Transverse colon (tissue), 4 donors: ENCODE measurements at regions not wholly inside any gene's neighbourhood (a gene's known extent, or its start where the extent isn't known, plus 50 kb on each side); places are given as distances from the start of the nearest gene placed in this dataset.
A peak's percentile ranks its signal among the peaks of the same experiment; 100 is the strongest.

Experiments used
- DNase-seq: peaks from one replicate; pipeline ENCODE4 v3.0.0-alpha.2; 2019
- H3K27ac ChIP-seq, 4 donors: fragments of 200-600 bp; sonication (generic); 2 replicates each; pipeline ENCODE4 v1.5.1; 2016 to 2018; ENCODE audit warnings: inconsistent platforms in 4 of 4
- H3K27me3 ChIP-seq: fragments of 200-600 bp; sonication (generic); 2 replicates; pipeline ENCODE4 v1.5.1; 2017; ENCODE audit warnings: inconsistent platforms
- H3K36me3 ChIP-seq, 4 donors: fragments of 200-600 bp; sonication (generic); 2 replicates each; pipeline ENCODE4 v1.5.1; 2017 to 2019; ENCODE audit warnings: inconsistent platforms in 4 of 4
- H3K4me1 ChIP-seq, 4 donors: fragments of 200-600 bp; sonication (generic); 2 replicates each; pipeline ENCODE4 v1.5.1; 2017 to 2020; ENCODE audit warnings: inconsistent platforms in 4 of 4
- H3K4me3 ChIP-seq, 4 donors: fragments of 200-600 bp; sonication (generic); 1 replicate in 1 of 4; 2 replicates in 3 of 4; pipeline versions ENCODE4 v1.5.1 to v1.6.1; 2017 to 2019; ENCODE audit warnings: inconsistent platforms in 4 of 4
- H3K9me3 ChIP-seq, 2 donors: fragments of 200-600 bp; sonication (generic); 2 replicates each; pipeline ENCODE4 v1.5.1; 2017 to 2019; ENCODE audit warnings: inconsistent platforms in 2 of 2
- EP300 ChIP-seq: sonication (generic); formaldehyde crosslinking; IDR thresholded peaks from one replicate; pipeline ENCODE4 v1.6.1; 2017; ENCODE audit warnings: antibody characterized with exemption, low read depth
- POLR2A ChIP-seq: fragments of 450-650 bp; IDR thresholded peaks from one replicate; pipeline ENCODE4 v1.6.1; 2016; ENCODE audit warnings: antibody characterized with exemption, mild to moderate bottlenecking, moderate library complexity
- POLR2AphosphoS5 ChIP-seq, 3 donors: sonication (generic); formaldehyde crosslinking; IDR thresholded peaks; one replicate each; pipeline ENCODE4 v1.6.1; 2016; ENCODE audit warnings: antibody characterized with exemption in 3 of 3
- WGBS, 2 donors: methylation state at CpG; one replicate each; pipeline ENCODE4 v1.1.5; 2018; ENCODE audit warnings: low coverage in 1 of 2; 5-methylcytosine and 5-hydroxymethylcytosine counted together
- in situ Hi-C, 4 donors: fragments of 200-750 bp; cut with MboI; loops; one replicate each; pipeline versions ENCODE4 v1.15.0 to v1.15.1; 2017; ENCODE audit warnings: low sequenced_read_pairs in 3 of 4, low pct_ligation_motif_present in 1 of 4, low pct_unique_long_range_greater_than_20kb in 1 of 4
- intact Hi-C: fragments of 100-400 bp; cut with DNase I; formaldehyde crosslinking; loops from one replicate; pipeline ENCODE4 v1.15.1; 2023; ENCODE audit warnings: low total_unique reads
- TF ChIP-seq, protein P1 (sequence below), 5 experiments: fragments of 200-600 bp in 3 of 5; fragments of 450-650 bp in 2 of 5; sonication (generic) in 3 of 5; IDR thresholded peaks; 1 replicate in 2 of 5; 2 replicates in 3 of 5; pipeline ENCODE4 v1.5.1; 2016 to 2017; ENCODE audit warnings: antibody characterized with exemption in 5 of 5, inconsistent platforms in 3 of 5, mild to moderate bottlenecking in 2 of 5, moderate library complexity in 1 of 5

DNA sequence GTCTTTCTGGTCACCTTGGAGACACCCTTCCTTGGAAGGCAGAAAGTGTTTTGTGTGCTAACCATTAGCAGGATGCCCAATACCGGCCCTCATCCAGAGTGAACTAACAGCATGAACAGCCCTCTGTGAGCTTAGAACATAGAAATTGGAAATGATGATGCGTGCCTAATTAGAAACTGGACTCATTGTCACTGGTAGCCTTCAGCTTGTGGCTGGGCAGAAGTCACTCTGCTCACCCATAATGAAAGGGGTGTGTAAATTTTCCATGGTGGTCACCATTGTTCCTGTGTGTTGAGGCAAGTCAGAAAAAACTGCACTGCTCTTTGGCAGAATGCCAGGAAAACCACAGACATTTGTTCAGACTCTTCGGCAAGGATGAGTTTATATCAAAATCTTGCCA is 74.7 kb upstream of the CNTN4 start:
- in situ Hi-C loops (no loop called here), intact Hi-C loops (no loop called here)
- Histone ChIP-seq H3K36me3 (no peaks in the 10 kb centered on the region), H3K9me3 (no peaks in the 10 kb centered on the region), H3K4me3 (no peak overlapping the region), H3K4me1 (no peaks in the 10 kb centered on the region), H3K27ac (no peak overlapping the region), H3K27me3 (no peaks in the 10 kb centered on the region)
- 38 to 69% methylated on average over 1 to 3 of the region's 3 CpGs for WGBS, 2 donors
- TF ChIP-seq, protein P1, sequence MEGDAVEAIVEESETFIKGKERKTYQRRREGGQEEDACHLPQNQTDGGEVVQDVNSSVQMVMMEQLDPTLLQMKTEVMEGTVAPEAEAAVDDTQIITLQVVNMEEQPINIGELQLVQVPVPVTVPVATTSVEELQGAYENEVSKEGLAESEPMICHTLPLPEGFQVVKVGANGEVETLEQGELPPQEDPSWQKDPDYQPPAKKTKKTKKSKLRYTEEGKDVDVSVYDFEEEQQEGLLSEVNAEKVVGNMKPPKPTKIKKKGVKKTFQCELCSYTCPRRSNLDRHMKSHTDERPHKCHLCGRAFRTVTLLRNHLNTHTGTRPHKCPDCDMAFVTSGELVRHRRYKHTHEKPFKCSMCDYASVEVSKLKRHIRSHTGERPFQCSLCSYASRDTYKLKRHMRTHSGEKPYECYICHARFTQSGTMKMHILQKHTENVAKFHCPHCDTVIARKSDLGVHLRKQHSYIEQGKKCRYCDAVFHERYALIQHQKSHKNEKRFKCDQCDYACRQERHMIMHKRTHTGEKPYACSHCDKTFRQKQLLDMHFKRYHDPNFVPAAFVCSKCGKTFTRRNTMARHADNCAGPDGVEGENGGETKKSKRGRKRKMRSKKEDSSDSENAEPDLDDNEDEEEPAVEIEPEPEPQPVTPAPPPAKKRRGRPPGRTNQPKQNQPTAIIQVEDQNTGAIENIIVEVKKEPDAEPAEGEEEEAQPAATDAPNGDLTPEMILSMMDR (IDR thresholded peaks at IDR 0.05) = no peak
- TF ChIP-seq POLR2A = no peak
- TF ChIP-seq POLR2AphosphoS5 (IDR thresholded peaks at IDR 0.05) = no peak
- no peak for TF ChIP-seq EP300
- DNase-seq = no peak

DNA sequence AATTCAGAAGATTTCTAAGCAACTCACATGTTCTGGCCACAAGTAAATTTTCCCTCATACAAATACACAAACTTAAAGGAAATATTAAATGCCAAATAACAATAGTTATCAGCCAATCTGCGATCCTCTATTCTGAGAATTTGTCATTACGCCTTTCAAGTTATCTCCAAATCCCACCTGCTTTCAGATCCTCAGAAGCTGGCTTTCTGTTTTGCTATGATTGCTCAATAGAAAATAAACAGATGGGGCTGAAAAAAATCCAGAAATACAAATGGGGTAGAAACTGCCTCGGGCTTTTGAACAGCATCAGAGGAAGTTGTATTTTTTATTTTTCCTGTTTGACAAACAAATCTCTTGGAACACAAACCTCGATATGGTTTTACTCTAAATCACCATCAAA is 74.0 kb upstream of the CNTN4 start:
- no peaks in the 10 kb centered on the region for H3K27me3 ChIP-seq
- in situ Hi-C loops = no loop called here
- DNase-seq = no peak
- H3K36me3 ChIP-seq = no peaks in the 10 kb centered on the region
- no peak overlapping the region for H3K27ac ChIP-seq
- TF ChIP-seq EP300 (no peak), POLR2A (no peak), POLR2AphosphoS5 (IDR thresholded peaks at IDR 0.05) (no peak)
- TF ChIP-seq, protein P1 (IDR thresholded peaks at IDR 0.05) = no peak
- H3K9me3 ChIP-seq = no peaks in the 10 kb centered on the region
- 57 to 61% methylated on average over 4 of the region's 4 CpGs for WGBS, 2 donors
- H3K4me3 ChIP-seq = no peak overlapping the region
- intact Hi-C loops = no loop called here
- H3K4me1 ChIP-seq = no peaks in the 10 kb centered on the region

DNA sequence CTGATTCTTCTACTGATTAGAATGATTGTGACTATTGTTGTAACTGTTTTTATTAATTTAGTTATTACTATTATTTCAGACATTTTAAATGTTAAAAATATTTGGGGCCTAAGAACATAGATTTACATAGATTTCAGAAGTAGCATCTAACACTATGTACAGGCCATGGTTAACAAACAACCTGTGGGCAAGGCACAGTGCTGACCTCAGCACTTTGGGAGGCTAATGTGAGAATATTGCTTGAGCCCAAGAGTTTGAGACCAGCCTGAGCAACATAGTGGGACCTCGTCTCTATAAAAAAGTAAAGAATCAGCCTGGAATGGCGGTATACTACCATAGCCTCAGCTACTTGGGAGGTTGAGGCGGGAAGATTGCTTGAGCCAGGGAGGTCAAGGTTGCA is 69.1 kb upstream of the CNTN4 start:
- TF ChIP-seq EP300 = no peak
- TF ChIP-seq, protein P1 (IDR thresholded peaks at IDR 0.05) = no peak
- TF ChIP-seq POLR2A = no peak
- TF ChIP-seq POLR2AphosphoS5 (IDR thresholded peaks at IDR 0.05) = no peak
- Histone ChIP-seq H3K27me3 (no peaks in the 10 kb centered on the region), H3K4me1 (no peaks in the 10 kb centered on the region), H3K9me3 (no peaks in the 10 kb centered on the region), H3K4me3 (no peak overlapping the region), H3K36me3 (no peaks in the 10 kb centered on the region), H3K27ac (no peak overlapping the region)
- intact Hi-C loops = no loop called here
- in situ Hi-C loops = no loop called here
- DNase-seq = no peak
- 79 to 94% methylated on average over 2 to 3 of the region's 3 CpGs for whole genome bisulfite sequencing, 2 donors

DNA sequence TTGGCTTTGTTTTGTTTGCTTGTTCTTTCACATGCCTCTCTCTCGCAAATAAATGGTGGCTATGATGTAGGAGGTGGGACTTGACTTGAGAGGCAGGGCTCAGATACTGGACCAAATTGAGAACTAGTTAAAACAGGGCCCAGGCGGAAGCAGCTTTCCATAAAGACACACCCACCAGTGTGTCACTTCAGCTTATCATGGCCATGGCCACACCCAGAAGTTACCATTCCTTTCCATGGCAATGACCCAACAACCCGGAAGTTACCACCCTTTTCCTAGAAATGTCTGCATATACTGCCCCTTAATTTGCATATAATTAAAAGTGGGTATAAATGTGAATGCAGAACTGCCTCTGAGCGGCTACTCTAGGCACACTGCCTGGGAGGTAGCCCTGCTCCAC is 62.6 kb upstream of the CNTN4 start:
- Histone ChIP-seq H3K4me1 (peaks cover 0 to 8% (median 4%) of the 10 kb centered on the region in 4 donors), H3K27me3 (no peaks in the 10 kb centered on the region), H3K27ac (no peak overlapping the region), H3K36me3 (no peaks in the 10 kb centered on the region), H3K9me3 (no peaks in the 10 kb centered on the region), H3K4me3 (no peak overlapping the region)
- DNase-seq = peak; percentile 8
- intact Hi-C loops = no loop called here
- TF ChIP-seq, protein P1 (IDR thresholded peaks at IDR 0.05) = no peak
- TF ChIP-seq POLR2AphosphoS5 (IDR thresholded peaks at IDR 0.05) (no peak), POLR2A (no peak), EP300 (no peak)
- WGBS, 2 donors = 57 to 84% methylated on average over 3 to 4 of the region's 4 CpGs
- in situ Hi-C loops = no loop called here
